Mucosa of rectum (tissue), 2 donors: ENCODE measurements at regions not wholly inside any gene's neighbourhood (a gene's known extent, or its start where the extent isn't known, plus 50 kb on each side); places are given as distances from the start of the nearest gene placed in this dataset.
"Not testable (repeated sequence)": the region's sequence is repeated elsewhere in the genome, so short reads cannot be mapped to it uniquely, and the experiment has no call there.

ENCODE experiments used
- H3K27ac ChIP-seq, 2 donors: one replicate each; pipeline ENCODE4 v1.7.0; 2013; ENCODE audit warnings: inconsistent platforms in 2 of 2, low read depth in 2 of 2, low read length in 2 of 2
- H3K27me3 ChIP-seq, 2 donors: one replicate each; pipeline ENCODE4 v1.7.0; 2013; ENCODE audit warnings: low read length in 2 of 2; ENCODE audit not compliant: control insufficient read depth in 2 of 2, insufficient read depth in 2 of 2
- H3K36me3 ChIP-seq, 2 donors: one replicate each; pipeline ENCODE4 v1.7.0; 2013; ENCODE audit warnings: low read length in 2 of 2; ENCODE audit not compliant: control insufficient read depth in 2 of 2, insufficient read depth in 2 of 2
- H3K4me1 ChIP-seq, 2 donors: one replicate each; pipeline ENCODE4 v1.7.0; 2013; ENCODE audit warnings: low read length in 2 of 2, mild to moderate bottlenecking in 1 of 2; ENCODE audit not compliant: control insufficient read depth in 2 of 2, insufficient read depth in 2 of 2
- H3K4me3 ChIP-seq, 2 donors: one replicate each; pipeline ENCODE4 v1.7.0; 2013; ENCODE audit warnings: low read length in 2 of 2
- H3K9ac ChIP-seq, 2 donors: one replicate each; pipeline ENCODE4 v1.7.0; 2013; ENCODE audit warnings: low read length in 2 of 2, low read depth in 1 of 2, mild to moderate bottlenecking in 1 of 2
- H3K9me3 ChIP-seq, 2 donors: one replicate each; pipeline ENCODE4 v1.7.0; 2013; ENCODE audit warnings: low read length in 2 of 2; ENCODE audit not compliant: control insufficient read depth in 2 of 2
- donor health status: healthy.
- donor health status: Normal muscosa, but diverticular disease.

GRCh38 chr13:44647560-44647959 lies 71.4 kb upstream of the TSC22D1 start:
- not testable (repeated sequence) for H3K4me3 ChIP-seq, H3K36me3 ChIP-seq, H3K27ac ChIP-seq, H3K4me1 ChIP-seq, H3K9ac ChIP-seq, H3K9me3 ChIP-seq, H3K27me3 ChIP-seq

- H3K4me3 ChIP-seq: no peak overlapping the region
- H3K27ac ChIP-seq: no peak overlapping the region
- no peaks in the 10 kb centered on the region for H3K9me3 ChIP-seq
- no peak overlapping the region for H3K9ac ChIP-seq
- H3K36me3 ChIP-seq: no peaks in the 10 kb centered on the region
- no peaks in the 10 kb centered on the region for H3K4me1 ChIP-seq
- H3K27me3 ChIP-seq: no peaks in the 10 kb centered on the region
Measured at GRCh38 chr13:44646044-44646443, 69.9 kb upstream of the TSC22D1 start.

DNA sequence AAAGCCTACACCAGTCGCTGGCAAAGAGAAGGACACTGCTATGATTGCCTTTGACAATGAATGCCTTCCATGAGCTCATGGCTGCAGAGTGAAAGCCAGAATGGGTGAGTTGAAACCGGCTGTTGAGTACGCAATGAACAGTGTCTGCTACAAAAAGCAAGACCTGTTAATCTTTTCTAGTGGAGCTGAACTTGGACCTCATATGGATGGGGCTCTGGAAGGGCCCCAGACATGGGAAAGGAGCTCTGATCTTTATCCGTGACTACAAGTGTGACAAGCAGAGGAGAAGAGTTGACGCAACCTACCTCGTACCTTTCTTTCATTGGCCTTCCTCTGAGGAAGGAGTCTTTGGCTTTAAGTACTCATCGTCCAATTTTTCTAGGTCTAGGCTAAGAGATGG lies 67.1 kb upstream of the TSC22D1 start:
- no peak overlapping the region for H3K27ac ChIP-seq
- no peaks in the 10 kb centered on the region for H3K4me1 ChIP-seq
- no peak overlapping the region for H3K9ac ChIP-seq
- H3K27me3 ChIP-seq: no peaks in the 10 kb centered on the region
- H3K36me3 ChIP-seq: no peaks in the 10 kb centered on the region
- H3K9me3 ChIP-seq: no peaks in the 10 kb centered on the region
- H3K4me3 ChIP-seq: no peak overlapping the region

DNA sequence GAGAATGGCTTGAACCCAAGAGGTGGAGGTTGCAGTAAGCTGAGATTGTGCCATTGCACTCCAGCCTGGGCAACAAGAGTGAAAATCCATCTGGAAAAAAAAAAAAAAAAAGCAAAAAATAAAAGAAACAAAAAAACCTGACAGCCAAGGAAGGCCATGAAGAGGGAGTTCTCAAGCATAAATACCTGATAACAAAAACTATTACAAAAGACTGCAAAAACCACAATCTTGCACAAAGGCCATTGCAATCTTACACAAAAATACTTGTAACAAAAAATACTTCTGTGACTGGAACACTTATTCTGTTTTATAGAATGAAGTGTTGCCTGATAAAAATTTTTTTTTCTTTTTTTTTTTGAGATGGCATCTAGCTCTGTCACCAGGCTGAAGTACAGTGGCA lies 61.5 kb upstream of the TSC22D1 start:
- Histone ChIP-seq H3K4me1 (no peaks in the 10 kb centered on the region), H3K27me3 (no peaks in the 10 kb centered on the region), H3K9me3 (no peaks in the 10 kb centered on the region), H3K9ac (no peak overlapping the region), H3K4me3 (no peak overlapping the region), H3K36me3 (no peaks in the 10 kb centered on the region), H3K27ac (no peak overlapping the region)

DNA sequence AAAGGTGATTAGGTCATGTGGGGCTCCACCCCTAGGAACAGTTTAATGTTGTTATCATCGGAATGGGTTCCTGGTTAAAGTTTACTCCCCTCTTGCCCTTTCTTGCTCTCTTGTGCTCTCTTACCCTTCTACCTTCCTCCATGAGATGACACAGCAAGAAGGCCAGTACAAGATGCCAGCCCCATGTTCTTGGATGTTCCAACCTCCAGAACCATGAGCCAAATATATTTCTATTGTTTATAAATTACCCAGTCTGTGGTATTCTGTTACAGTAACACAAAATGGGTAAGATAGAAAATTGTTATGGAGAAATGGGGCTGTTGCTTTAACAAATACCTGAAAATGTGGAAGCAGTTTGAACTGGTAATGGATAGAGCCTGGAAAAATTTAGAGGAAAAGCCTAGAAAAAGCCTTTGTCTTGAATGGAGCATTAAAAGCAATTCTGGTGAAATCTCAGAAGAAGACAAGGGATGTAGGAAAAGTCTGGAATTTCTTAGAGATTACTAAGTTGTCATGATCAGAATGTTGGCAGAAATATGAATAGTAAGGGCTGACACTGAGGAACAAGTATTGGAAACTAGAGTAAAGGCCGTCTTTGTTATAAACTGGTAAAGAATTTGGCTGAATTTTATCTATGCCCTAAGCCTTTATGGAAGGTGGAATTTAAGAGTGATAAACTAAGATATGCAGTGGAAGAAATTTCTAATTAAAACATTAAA lies 53.5 kb upstream of the TSC22D1 start:
- Histone ChIP-seq H3K4me1 (no peaks in the 10 kb centered on the region), H3K27ac (no peak overlapping the region)

DNA sequence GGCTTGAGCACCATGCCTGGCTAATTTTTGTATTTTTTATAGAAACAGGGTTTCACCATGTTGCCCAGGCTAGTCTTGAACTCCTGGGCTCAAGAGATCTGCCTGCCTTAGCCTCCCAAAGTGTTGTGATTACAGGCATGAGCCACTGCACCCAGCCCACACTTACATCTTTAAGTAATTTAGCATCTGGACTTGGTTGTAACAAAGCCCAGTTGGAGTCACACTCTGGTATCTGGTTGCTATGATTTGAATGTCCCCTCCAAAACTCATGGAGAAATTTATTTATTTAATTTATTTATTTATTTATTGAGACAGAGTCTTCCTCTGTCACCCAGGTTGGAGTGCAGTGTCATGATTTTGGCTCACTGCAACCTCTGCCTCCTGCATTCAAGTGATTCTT lies 52.7 kb upstream of the TSC22D1 start:
- not testable (repeated sequence) for H3K36me3 ChIP-seq, H3K27me3 ChIP-seq, H3K4me1 ChIP-seq, H3K9me3 ChIP-seq, H3K4me3 ChIP-seq, H3K9ac ChIP-seq, H3K27ac ChIP-seq

More for the DNA sequence above, 53.5 kb upstream of the TSC22D1 start:
- H3K4me3 ChIP-seq: no peak overlapping the region
- no peaks in the 10 kb centered on the region for H3K27me3 ChIP-seq
- H3K9ac ChIP-seq: no peak overlapping the region
- H3K9me3 ChIP-seq: no peaks in the 10 kb centered on the region
- no peaks in the 10 kb centered on the region for H3K36me3 ChIP-seq

DNA sequence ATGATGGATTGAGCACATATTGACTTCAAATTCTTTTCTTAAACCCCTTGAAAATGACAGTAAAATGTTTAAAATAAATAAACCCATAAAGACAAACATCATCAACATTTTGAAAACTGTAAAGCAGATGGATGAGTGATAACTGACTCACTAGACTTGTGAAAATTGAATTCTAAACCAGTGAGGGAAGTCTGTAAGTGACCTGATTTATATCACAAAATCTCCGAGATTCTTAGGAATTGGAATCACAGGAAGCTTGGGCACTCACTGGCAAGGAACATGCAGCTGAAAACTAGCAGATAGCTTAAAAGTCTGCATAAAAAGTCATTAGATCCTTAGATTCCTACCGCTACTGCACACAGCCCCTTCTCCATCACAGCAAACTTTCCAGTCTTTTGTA lies 51.3 kb upstream of the TSC22D1 start:
- no peaks in the 10 kb centered on the region for H3K36me3 ChIP-seq
- H3K4me3 ChIP-seq: no peak overlapping the region
- H3K27me3 ChIP-seq: no peaks in the 10 kb centered on the region
- H3K4me1 ChIP-seq: no peaks in the 10 kb centered on the region
- no peak overlapping the region for H3K27ac ChIP-seq
- no peak overlapping the region for H3K9ac ChIP-seq
- H3K9me3 ChIP-seq: no peaks in the 10 kb centered on the region

DNA sequence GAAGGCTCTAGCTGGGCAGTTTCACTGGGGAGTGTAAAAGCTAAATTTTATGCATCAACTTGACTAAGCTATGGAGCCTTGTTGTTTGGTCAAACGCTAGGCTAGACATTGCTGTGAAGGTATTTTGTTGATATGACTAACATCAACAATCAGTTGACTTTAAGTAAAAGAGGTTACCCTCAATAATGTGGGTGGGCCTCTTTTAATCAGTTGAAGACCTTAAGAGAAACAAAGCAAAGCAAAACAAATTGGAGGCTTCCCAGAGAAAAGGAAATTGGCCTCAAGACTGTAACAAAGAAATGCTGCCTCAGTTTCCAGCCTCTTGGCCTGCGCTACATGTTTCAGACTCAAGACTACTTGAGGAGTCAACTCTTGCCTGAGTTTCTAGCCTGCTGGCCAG lies 50.0 kb upstream of the TSC22D1 start:
- Histone ChIP-seq H3K4me3 (no peak overlapping the region), H3K9me3 (no peaks in the 10 kb centered on the region), H3K36me3 (no peaks in the 10 kb centered on the region), H3K27ac (no peak overlapping the region), H3K9ac (no peak overlapping the region), H3K27me3 (no peaks in the 10 kb centered on the region), H3K4me1 (no peaks in the 10 kb centered on the region)
